ENCODE measurements at regions not wholly inside any gene's neighbourhood (a gene's known extent, or its start where the extent isn't known, plus 50 kb on each side); places are given as distances from the start of the nearest gene placed in this dataset.

DNA sequence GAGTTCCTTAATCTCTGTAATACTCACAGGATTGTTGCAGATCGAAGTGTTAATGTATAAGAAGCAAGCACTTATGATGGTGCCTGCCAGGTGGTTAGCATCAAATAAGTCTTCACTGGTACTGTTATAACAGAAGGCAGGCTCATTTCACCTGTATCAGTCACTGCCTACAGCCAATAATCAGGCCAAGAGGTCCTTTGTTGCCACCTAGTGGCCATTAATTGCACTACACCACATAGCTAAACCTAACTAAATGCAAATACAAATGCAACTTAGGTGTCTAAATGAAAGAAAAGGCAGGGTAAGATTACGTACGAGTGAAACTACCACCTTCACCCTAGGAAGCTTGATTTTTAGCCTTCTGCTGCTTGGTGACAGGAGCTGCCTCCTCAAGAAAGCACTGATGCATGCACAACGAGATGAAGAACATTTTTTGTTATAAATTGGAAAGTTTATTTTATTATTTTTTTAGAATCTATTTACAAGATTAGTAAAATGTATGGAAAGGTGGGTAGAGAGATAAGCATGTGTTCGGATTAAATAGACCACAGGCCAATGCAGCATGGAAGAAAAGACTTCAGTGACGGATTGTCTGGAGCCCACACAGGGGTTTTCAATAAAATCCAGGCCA lies 334.8 kb upstream of the CAMK1G start:
- peak in 33 of 58 donors; percentile 0 to 68 (median 7) for DNase-seq

DNA sequence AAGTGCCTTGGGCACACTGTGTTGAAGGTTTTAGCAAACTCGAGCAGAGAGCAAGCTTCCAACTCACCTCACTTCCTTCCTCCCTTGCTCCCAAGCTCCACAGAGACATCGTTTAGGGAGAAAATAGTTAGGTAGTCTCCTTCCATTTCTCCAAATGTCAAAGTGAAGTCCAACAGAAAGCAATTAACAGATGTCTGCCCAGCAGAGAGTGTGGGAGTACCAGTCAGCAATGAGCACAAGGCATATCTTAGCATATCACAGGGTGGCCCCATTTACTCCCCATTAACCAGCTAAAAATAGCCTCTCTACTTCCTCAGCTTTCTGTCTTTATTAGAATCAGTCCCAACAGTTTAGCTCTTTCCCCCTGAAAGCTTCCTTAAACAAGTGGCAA lies 334.2 kb upstream of the CAMK1G start:
- no peak for DNase-seq

DNA sequence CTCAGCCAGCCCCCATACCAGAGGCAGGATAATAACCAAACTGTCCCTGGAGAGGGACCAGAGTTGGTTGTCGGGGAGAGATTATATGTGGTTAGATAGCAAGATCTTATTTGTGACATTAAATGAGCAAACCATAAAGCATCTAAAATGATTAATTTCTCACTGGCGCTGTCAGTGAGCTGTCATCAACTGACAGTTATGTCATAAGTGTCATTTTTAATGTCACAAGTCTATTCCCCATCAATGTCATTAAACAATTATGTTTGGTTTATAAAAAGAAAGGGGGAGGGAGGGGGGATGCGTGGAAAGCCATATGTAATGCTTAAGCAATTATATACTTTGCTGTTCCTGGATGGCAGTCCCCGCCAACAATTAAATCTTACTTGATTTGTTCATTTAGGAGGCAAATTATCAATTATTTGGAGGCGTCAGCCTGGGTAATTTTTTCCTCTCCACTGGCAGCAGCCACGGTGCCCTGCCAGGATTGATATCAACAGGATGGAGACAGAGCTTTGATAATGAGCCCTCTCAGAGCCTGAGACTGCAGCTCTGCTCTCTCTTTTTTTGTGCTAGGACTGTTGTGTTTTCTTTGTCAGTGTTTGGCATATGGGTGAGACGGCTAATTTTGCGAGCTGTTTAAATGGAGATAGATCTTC lies 333.6 kb upstream of the CAMK1G start:
- no peak for DNase-seq

DNA sequence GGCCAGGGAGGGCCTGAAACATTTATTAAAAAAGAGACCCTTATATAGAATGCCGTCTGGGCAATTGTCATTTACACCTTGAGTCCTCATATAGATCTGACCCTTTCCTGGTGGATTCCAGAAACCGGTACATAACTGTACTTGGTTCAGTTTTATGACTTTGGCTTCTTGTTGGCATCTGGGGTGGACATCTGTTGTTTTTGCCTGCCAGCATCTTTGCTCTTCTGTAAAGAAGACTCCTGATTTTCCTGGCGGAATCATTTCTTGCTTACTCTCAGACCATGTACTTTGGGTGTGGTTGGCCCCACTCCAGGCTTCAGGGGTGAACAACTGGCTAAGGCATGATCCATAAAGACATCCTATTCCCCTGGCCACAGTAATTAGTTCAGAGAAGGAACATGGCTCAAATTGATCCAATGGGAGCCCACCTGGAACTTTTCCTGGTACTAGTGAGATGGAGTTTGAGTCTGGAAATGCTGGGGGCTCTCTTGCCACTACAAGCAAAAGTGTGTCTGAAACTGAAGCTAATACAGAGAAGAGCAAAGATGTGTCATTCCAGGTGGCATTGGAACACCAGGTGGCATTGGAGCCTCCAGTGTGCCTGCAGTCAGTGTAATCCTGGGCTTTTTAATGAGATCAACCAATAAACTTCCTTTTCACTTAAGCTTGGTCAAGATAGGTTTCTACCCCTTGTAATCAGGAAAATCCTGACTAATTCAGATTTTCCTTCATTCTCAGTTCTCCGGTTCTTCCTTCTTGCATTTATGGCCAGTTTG lies 332.5 kb upstream of the CAMK1G start:
- peak in 1 of 58 donors; percentile 1 for DNase-seq

DNA sequence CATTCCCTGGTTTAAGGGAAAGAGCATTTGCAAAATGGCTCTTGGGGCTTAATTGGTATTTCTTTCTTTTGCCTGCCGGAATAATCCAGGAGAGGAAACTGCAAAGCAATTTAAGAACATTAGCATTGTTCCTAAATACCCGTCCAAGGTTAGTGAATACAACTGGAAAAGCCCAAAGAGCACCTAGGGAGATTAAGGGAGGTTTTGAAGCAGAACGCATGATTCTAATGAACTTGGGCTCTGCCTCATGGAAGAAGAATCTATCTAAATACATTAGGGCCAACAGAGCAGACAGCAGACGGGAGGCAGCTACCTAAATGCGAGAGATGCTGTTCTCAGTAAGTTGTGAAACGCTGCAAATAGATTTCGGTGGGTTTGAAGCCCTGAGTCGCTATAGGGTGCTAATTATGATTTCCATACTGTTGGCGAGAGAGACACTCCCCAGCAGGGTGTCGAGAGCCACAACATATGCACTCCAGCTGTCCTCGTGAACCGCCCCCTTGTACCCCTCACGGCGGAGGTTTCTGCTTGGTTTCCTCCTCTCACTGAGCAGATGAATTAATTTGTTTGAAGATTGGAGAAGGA lies 326.7 kb upstream of the CAMK1G start:
- peak in 4 of 58 donors; percentile 4 to 12 (median 7) for DNase-seq

DNA sequence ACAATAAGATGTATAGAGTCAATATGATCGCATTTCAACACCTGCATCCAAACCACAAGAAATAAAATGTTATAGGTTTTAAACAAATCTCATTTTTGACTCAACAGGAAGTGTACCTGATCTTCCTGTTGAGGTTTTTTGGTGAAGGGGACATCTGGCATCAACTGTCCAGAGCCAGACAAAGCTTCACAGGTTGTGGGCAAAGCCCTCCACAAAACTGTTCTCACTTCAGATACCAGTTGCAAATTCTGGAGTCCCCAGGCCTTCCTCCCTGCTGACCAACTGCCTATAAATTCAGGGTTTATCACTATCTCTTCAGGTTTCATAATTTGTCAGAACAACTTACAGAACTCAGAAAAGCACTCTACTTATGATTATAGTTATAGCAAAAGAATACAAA lies 326.1 kb upstream of the CAMK1G start:
- DNase-seq, result no peak

DNA sequence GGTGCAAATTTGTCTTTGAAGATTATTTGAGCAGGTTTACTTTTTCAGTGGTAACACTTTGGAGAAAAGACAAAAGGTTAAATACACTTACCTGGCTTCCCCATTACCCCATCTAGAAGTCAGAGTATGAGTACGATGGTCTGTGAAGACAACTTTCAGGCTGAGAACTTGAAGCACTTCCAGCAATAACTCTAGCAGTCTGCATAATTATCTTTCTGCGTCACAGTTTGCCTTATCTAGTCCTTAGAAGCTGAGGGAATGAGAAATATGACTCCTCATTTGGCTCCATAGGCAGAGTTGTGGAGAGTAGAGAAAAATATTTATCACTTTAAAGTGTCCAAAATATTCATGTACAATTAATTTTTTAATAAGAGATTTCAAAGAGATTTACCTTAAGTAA lies 323.4 kb upstream of the CAMK1G start:
- no peak for DNase-seq

DNA sequence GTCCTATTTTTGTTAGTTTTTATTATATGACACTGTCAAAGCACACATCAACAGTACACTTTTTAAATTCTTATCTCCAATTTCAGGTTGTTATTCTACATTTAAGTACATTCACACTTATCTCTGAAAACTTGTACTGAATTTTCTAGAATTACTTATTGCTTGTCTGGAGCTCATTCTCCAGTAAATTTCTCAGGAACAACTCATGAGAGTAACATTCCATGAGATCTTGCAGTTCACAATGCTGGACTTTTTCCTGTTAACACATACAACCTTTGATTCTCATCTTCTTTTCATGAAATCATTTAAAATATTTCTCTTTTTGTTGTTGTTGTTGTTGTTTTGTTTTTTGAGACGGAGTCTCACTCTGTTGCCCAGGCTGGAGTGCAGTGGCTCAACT lies 320.9 kb upstream of the CAMK1G start:
- no peak for DNase-seq

DNA sequence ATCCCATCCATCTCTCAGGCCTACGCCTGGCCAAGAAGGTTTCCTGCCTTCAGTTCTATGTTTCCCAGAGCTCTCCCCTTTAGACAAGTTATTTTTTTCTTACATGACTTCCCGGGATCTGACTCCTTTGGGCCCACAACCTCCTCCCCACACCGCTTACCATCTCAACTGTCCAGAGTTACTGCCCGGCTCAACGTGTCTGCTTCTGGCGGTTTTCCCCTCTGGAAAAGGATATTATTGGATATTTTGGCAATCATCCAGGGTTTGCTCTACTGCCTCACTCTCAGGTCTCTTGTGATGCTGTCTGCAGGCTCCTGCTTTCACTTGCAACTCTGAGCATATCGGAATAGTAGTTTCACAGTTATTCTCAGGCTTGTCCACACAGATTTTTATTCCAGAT lies 318.2 kb upstream of the CAMK1G start:
- no peak for DNase-seq

DNA sequence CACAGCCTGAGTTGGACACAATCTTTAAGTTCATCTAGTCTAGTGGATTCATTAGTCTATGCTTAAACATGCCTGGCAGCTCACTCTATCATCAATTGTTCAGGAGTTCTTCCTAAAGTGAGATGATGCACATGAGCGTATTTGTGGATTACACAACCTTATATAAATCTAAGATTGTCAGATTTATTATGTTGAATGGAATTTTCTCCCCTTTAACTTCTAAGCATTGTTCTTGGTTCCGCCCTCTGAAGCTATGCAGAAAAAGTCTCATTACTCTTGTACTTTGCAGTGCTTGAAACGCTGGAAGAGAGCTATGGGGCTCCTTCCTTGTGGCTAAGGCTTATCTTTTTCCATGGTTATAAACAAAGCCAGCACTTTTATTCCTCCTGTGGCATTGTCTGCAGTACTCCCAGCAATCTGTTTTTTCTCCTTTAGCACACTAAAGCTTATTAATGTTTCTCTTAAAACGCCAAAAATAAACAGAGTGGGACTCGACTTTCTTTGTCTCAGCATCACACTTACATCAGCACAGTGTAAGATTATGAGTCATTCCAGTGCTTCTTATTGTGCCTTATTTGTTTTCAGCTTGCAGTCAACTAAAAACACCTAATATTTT lies 316.8 kb upstream of the CAMK1G start:
- no peak for DNase-seq

DNA sequence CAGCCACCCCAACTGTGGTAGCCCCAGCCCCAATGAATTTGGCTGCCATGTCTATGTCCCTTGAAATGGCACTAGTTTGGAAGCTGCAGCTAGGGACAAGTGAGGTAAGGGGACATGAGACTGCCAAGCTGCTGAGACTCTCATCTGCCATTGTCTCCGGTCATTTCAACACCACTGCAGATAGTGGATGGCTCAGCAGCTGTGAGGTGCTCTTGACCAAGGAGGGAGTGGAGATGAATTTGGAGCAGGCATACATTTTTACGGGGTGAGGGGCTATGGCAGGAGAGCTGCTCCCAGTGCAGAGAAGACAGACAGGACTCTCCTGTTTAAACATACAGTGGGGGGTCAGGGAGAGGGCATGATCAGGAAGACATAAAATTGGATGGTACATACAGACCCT lies 315.5 kb upstream of the CAMK1G start:
- DNase-seq, result no peak

DNA sequence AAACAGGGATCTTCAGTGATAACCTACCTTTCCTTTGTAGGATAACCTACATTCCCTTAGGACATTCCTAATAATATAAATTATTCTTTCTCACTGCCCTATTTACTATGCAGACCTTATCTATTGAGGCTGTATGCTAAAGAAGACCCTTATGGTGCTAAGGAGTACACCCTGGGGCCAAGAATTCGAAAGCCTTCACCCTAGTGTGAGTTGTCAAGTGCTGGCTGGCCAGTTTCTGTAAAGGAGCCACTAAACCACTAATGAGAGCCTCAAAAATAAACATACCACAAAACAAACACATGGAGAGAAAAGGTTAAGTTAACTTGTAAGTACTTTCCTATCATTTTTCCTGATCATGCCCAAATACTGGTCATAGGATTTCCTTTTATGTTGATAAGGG lies 315.0 kb upstream of the CAMK1G start:
- no peak for DNase-seq

DNA sequence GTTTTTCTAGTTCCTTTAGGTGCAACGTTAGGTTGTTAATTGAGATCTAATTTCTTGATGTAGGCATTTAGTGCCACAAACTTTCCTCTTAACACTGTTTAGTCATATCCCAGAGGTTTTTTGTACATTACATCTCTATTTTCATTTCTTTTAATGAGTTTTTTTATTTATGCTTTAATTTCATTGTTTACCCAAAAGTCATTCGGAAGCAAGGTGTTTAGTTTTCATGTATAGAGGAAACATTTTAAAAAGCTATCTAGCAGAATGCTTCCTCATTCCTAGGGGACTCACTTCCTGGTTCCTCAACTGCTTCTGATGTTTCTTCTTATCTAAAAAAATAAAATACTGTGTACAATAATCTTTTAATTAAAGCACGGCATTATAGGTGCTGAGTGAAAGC lies 307.2 kb upstream of the CAMK1G start:
- DNase-seq, result no peak

DNA sequence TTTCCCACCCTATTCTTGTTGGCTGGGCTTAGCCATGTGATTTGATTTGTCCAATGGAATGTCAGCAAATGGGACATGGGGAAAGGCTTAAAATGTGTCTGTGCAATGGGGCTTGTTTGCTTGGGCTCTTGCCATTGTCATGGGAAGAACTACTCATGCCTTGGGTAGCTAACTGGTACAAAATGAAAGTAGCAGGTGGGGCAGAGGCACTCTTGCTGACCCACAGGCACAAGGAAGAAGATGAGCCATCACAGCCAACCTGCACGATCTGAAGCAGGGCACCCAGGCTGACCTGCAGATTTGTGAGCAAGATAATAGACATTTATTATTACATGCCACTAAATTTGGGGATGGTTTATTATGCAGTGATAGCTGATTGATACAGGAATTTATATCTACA lies 305.9 kb upstream of the CAMK1G start:
- DNase-seq, result no peak

DNA sequence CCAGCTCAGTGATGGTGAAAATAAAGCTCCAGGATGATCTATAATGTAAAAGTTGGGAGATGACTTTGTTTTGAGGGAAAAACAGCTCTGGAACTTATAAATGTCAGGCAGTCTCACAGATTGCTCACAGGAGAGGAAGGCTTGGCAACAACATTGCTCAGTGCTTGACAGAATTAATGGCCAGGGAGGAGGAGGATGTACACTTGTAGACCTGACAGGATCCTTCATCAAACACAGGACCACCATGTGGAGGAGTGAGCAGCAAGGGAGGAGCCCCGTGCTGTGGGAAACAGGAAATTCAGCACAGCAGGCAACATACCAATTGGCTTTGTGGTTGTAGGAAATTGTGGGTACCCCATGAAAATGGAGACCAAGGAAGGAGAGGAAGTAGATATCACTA lies 291.8 kb upstream of the CAMK1G start:
- DNase-seq, result no peak

DNA sequence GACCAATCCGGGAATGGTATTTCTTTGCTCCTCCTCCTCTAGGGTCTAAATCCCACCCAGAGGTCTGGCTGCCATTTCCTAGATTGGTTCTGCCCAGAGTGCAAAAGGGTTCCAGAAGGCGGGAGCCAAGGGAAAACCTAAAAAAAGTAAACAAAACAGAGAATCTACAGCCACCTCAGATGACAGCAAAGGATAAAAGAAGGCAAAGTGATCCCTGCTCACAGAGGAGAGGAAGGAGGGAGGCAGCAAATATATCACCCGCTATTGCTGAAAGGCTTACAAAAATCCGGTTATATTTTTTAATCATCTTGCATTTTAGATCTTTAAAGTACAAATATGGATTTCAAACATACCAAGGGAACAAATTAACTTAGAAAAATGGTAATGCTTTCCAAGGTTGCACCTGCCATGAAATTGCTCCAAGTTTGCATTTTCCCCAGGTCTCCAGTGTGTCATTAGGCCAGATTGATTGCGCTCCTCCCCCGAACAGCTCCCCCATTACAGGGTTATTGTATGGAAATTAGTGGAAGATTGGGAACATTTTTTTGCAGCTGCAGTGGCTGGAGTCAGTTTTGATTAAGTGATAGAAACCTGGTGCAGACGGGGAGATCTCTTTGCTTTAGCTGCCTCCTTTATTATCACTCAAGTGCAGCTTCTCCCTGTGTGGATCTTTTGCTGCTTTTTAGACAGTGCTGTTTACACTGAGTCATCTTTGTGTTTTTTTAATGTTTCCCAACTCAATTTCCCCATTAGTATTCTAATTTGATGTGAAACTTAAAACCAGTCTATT lies 280.5 kb upstream of the CAMK1G start:
- no peak for DNase-seq

DNA sequence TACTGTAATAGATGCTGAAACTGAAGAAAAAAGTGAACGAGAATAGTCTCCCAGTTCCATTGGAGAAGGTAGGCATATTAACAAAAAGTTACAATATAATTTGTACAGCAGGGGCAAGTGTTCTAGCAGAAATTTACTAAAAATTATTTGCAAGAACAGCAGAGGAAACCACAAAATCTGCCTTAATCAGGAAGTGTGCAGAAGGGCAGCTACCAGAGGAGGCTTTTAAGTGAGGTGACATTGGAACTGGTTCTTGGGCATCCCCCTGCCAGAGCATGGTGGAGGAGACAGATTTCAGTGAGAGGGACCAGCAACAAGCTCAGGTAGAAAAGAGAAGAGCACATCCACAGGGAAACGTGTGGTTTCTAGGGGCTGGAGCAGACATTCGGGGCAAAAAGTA lies 279.3 kb upstream of the CAMK1G start:
- no peak for DNase-seq

DNA sequence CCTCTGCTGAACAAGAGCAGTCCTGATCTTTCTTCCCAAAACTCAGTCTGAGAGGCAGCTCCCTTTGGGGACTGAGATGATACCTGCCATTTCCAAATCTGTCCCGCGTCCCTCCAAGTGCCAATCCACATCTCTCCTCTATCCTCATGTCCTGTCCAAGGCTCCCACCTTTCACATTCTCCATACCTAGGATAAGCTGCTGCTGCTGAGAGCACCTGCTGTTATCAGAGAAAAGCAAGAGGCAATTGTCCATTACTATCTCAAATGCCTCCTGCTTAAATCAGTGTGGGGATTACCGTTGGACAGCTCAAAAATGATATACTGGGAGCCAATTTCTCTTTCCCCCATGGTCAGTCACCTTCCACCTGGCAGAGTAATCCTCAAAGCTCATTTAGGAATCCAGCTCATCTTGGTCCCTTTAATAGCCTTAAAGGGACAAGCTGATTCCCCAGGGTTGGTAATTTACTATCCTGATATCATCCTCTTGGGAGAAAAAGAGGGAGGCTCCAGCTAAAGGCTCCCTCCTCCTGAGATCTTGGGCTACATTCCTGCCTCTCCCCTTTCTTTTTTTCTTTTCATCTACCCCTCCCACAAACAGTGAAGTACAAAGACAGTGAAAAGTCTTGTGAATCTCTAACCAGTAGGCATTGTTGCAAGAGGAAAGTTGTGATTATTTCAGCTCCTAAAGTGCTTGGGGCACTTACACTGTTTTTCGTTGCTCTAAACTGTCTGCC lies 278.1 kb upstream of the CAMK1G start:
- DNase-seq, result no peak

DNA sequence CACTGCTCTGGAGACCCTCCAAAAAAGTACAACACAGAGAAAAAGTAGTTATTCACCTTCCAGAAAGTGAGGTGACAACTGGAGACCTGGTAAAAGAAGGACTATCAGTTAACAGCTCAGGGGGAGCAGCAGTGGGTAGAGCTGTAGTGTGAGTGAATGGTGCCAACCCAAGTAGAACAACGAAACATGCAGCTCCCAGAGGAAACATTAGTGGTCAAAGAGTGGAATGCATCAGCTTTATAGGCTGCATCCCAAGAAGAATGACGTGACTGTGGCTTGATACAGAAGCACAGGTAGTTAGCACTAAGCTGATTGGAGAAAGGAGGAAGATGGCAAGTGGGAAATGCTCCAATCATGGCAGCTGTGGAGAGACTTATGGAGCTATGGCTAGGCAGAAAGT lies 275.7 kb upstream of the CAMK1G start:
- DNase-seq, result no peak

DNA sequence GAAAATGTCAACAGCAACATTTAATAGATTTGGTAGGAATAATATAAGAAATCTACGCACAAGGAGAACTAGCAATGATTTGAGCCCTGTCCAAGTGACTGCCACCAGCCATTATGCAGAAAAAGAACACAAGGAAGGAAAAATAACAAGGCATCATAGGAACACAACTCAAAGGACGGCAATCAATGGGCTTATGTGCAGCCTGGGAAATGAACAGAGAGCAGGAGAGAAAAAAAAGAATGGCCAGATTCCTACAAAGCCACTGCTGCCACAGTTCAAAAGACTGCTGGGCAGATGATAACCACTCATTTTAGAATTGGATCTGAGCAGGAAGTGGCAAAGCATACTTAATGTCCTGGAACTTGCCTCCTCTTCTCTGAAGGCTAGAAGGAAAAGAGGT lies 274.3 kb upstream of the CAMK1G start:
- DNase-seq, result no peak
